GM21786 (cell line): ENCODE measurements at regions not wholly inside any gene's neighbourhood (a gene's known extent, or its start where the extent isn't known, plus 50 kb on each side); places are given as distances from the start of the nearest gene placed in this dataset.
"Not testable (repeated sequence)": the region's sequence is repeated elsewhere in the genome, so short reads cannot be mapped to it uniquely, and the experiment has no call there.

ENCODE experiments used
- ATAC-seq: cut with Tn5 transposase; IDR thresholded peaks from one replicate; pipeline ENCODE4 v1.9.1; 2021; ENCODE audit not compliant: unreplicated experiment

DNA sequence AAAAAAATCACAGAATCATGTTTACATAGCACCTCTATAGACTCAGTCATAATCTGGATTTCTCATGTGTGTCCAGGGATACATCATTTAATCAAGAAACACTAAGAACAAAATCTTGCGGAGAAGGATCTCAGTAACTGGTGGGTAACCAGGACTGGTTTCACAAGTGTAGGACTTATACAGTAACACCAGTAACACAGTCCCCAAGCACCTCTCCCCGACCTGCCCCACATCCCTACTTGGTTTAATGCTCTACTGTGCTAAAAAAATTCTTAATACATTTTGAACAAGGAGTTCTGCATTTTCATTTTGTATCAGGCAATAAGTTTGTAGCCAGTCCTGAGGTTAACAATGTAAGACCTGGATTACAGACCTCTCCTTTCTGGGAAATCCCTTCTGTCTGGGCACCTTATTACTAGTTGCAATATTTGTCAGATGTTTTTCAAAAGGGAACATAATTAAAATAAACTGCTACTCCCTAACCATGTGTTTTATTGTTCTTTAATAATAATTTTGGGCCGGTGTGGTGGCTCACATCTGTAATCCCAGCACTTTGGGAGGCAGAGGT lies 57.6 kb upstream of the BBX start:
- no peak for ATAC-seq

DNA sequence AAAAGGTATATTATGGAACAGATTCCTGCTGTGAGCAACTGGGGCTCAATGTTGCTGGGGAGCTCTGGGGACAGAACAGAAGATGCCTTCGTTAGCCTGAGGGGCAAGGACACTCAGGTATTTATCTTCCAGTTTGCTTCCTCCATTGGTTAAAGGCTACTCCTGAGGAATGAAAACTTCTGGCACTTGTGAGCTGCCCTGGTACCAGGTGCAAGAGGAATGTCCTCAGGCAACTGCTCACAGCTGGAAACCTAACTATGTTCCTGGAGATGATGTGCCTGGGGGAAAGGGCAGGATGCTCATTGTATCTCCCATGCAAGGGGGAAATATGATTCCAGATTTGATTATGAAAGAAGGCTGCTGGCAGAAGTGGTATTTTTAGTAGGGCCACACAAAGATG lies 54.0 kb upstream of the BBX start:
- ATAC-seq, result no peak

DNA sequence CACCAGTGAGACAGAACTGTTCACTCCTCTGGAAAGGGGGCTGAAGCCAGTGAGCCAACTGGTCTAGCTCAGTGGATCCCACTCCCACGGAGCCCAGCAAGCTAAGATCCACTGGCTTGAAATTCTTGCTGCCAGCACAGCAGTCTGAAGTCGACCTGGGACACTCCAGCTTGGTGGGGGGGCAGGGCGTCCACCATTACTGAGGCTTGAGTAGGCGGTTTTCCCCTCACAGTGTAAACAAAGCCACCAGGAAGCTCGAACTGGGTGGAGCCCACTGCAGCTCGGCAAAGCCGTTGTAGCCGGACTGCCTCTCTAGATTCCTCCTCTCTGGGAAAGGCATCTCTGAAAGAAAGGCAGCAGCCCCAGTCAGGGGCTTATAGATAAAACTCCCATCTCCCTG lies 52.3 kb upstream of the BBX start:
- ATAC-seq, result not testable (repeated sequence)
